ENCODE measurements at regions not wholly inside any gene's neighbourhood (a gene's known extent, or its start where the extent isn't known, plus 50 kb on each side); places are given as distances from the start of the nearest gene placed in this dataset.
"Not testable (repeated sequence)": the region's sequence is repeated elsewhere in the genome, so short reads cannot be mapped to it uniquely, and the experiment has no call there.

DNA sequence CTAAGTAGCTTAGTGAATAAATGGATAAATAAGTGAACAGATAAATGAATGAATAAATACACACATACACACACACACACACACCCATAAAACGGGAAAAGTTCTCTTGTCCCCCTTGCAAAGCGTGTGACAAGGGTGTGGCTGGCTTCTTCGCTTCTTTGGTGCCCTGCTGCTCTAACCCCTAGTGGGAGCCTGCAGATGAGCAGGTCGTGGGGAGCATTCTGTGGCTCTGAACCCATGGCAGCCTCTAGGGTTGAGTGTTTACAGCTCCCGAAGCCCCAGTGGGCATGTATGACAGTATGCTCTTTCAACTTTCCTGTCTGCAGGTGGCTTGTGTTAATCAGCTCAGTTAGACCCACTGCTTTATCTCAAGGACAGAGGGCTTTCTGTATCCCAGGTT lies 582.3 kb downstream of the EDEM1 start:
- no peaks in the 10 kb centered on the region for H3K4me1 ChIP-seq
- TF ChIP-seq, protein P1, sequence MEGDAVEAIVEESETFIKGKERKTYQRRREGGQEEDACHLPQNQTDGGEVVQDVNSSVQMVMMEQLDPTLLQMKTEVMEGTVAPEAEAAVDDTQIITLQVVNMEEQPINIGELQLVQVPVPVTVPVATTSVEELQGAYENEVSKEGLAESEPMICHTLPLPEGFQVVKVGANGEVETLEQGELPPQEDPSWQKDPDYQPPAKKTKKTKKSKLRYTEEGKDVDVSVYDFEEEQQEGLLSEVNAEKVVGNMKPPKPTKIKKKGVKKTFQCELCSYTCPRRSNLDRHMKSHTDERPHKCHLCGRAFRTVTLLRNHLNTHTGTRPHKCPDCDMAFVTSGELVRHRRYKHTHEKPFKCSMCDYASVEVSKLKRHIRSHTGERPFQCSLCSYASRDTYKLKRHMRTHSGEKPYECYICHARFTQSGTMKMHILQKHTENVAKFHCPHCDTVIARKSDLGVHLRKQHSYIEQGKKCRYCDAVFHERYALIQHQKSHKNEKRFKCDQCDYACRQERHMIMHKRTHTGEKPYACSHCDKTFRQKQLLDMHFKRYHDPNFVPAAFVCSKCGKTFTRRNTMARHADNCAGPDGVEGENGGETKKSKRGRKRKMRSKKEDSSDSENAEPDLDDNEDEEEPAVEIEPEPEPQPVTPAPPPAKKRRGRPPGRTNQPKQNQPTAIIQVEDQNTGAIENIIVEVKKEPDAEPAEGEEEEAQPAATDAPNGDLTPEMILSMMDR (IDR thresholded peaks at IDR 0.05), result no peak
- intact Hi-C loops (cut with DNase I), result no loop called here
- H3K27ac ChIP-seq, result no peak overlapping the region
- ATAC-seq, result no peak
- no peak for DNase-seq
- 68 to 77% methylated on average over 5 of the region's 5 CpGs for WGBS, 2 donors
- H3K9me3 ChIP-seq, result no peaks in the 10 kb centered on the region
- no peaks in the 10 kb centered on the region for H3K27me3 ChIP-seq
- no peaks in the 10 kb centered on the region for H3K36me3 ChIP-seq
- no peak overlapping the region for H3K4me3 ChIP-seq

- intact Hi-C loops (cut with DNase I), result no loop called here
- TF ChIP-seq, protein P1 (IDR thresholded peaks at IDR 0.05), result no peak
- Histone ChIP-seq H3K27me3 (no peaks in the 10 kb centered on the region), H3K4me3 (no peak overlapping the region), H3K9me3 (peaks cover 0 to 9% (median 0%) of the 10 kb centered on the region in 11 donors), H3K27ac (no peak overlapping the region), H3K4me1 (no peaks in the 10 kb centered on the region), H3K36me3 (no peaks in the 10 kb centered on the region)
- 25 to 28% methylated on average over 7 of the region's 7 CpGs for WGBS, 2 donors
- no peak for DNase-seq
- no peak for ATAC-seq
These were observed 586.8 kb downstream of the EDEM1 start for GRCh38 chr3:5774337-5774736.

DNA sequence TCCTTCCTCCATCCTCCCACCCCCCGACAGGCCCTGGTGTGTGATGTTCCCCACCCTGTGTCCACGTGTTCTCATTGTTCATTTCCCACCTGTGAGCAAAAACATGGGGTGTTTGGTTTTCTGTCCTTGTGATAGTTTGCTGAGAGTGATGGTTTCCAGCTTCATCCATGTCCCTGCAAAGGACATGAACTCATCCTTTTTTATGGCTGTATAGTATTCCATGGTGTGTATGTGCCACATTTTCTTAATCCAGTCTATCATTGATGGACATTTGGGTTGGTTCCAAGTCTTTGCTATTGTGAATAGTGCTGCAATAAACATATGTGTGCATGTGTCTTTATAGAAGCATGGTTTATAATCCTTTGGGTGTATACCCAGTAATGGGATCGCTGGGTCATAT lies 587.6 kb downstream of the EDEM1 start:
- H3K9me3 ChIP-seq; H3K27ac ChIP-seq; H3K4me3 ChIP-seq; ATAC-seq; H3K4me1 ChIP-seq; H3K36me3 ChIP-seq; H3K27me3 ChIP-seq; DNase-seq; intact Hi-C loops (cut with DNase I): not testable (repeated sequence)
- 83 to 93% methylated on average over 3 of the region's 3 CpGs for whole genome bisulfite sequencing, 2 donors

DNA sequence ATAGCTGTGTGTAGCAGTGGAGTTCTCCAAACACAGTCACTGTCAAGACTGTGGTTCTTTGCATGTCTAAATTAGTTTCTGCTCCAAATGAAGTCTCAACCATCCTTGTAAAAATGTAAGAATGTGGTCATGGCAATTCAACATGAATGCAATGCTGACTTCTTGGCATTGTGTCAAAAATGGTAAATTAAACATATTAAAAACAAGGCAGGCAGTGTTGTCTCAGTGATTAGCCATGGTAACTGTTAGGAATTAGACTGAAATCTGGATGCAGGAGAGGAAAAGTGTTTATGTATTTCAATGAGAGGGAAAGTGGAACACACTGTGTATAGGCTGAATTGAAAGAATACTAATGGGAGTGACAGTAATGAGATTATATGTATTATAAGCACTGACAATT lies 597.2 kb downstream of the EDEM1 start:
- Histone ChIP-seq H3K27me3 (peaks cover 0 to 4% (median 0%) of the 10 kb centered on the region in 7 donors), H3K4me3 (no peak overlapping the region), H3K9me3 (no peaks in the 10 kb centered on the region), H3K27ac (no peak overlapping the region), H3K36me3 (no peaks in the 10 kb centered on the region), H3K4me1 (no peaks in the 10 kb centered on the region)
- TF ChIP-seq, protein P1 (IDR thresholded peaks at IDR 0.05), result no peak
- ATAC-seq (no peak), DNase-seq (no peak)
- intact Hi-C loops (cut with DNase I), result no loop called here

GRCh38 chr3:5787861-5788488 lies 600.5 kb downstream of the EDEM1 start:
- no peaks in the 10 kb centered on the region for H3K4me1 ChIP-seq
- no peak overlapping the region for H3K27ac ChIP-seq
- no peak overlapping the region for H3K4me3 ChIP-seq
- intact Hi-C loops (cut with DNase I), result no loop called here
- peaks cover 0 to 4% (median 0%) of the 10 kb centered on the region in 7 donors for H3K27me3 ChIP-seq
- H3K9me3 ChIP-seq, result peaks cover 0 to 3% (median 0%) of the 10 kb centered on the region in 11 donors
- 32 to 38% methylated on average over 6 of the region's 6 CpGs for WGBS, 2 donors
- ATAC-seq, result peak in 4 of 8 donors; percentile 30 to 74 (median 55)
- H3K36me3 ChIP-seq, result no peaks in the 10 kb centered on the region
- peak in 1 of 2 donors; percentile 13 for DNase-seq
- TF ChIP-seq, protein P1 (IDR thresholded peaks at IDR 0.05), result peak in 1 of 9 donors; percentile 19

Data from heart right ventricle (tissue), 16 donors.